Neural progenitor cell (in vitro differentiated cells): ENCODE measurements at regions not wholly inside any gene's neighbourhood (a gene's known extent, or its start where the extent isn't known, plus 50 kb on each side); places are given as distances from the start of the nearest gene placed in this dataset.

Source experiments
- DNase-seq: peaks from one replicate; pipeline ENCODE4 v3.0.0-alpha.2; 2016; ENCODE audit warnings: low spot score
- H2AFZ ChIP-seq: fragments of 200-600 bp; sonication (generic); replicated peaks from 2 replicates; pipeline ENCODE4 v1.6.1; 2016; ENCODE audit warnings: antibody characterized with exemption
- H3F3A ChIP-seq: fragments of 200-600 bp; sonication (generic); 2 replicates; pipeline ENCODE4 v1.6.1; 2016; ENCODE audit warnings: antibody characterized with exemption, low read depth
- H3K27ac ChIP-seq: fragments of 200-600 bp; sonication (generic); 2 replicates; pipeline ENCODE4 v1.5.1; 2016; ENCODE audit warnings: mild to moderate bottlenecking
- H3K27me3 ChIP-seq: fragments of 200-600 bp; sonication (generic); 2 replicates; pipeline ENCODE4 v1.6.1; 2016; ENCODE audit warnings: mild to moderate bottlenecking, moderate library complexity
- H3K36me3 ChIP-seq: fragments of 200-600 bp; sonication (generic); 2 replicates; pipeline ENCODE4 v1.5.1; 2016
- H3K4me1 ChIP-seq: fragments of 200-600 bp; sonication (generic); 2 replicates; pipeline ENCODE4 v1.6.1; 2016; ENCODE audit warnings: mixed run types
- H3K4me2 ChIP-seq: fragments of 200-600 bp; sonication (generic); 2 replicates; pipeline ENCODE4 v1.6.1; 2016
- H3K4me3 ChIP-seq: fragments of 200-600 bp; sonication (generic); 2 replicates; pipeline ENCODE4 v1.5.1; 2016
- H3K79me2 ChIP-seq: fragments of 200-600 bp; sonication (generic); 2 replicates; pipeline ENCODE4 v1.6.1; 2016; ENCODE audit warnings: low read depth
- H3K9ac ChIP-seq: fragments of 200-600 bp; sonication (generic); 2 replicates; pipeline ENCODE4 v1.6.1; 2016
- H3K9me3 ChIP-seq: fragments of 200-600 bp; sonication (generic); 2 replicates; pipeline ENCODE4 v1.5.1; 2016; ENCODE audit warnings: low read depth
- H4K20me1 ChIP-seq: fragments of 200-600 bp; sonication (generic); 2 replicates; pipeline ENCODE4 v1.6.1; 2016; ENCODE audit warnings: low read depth
- H3K27ac Mint-ChIP-seq: 3 replicates; pipeline ENCODE4 v1.8.0; 2021; ENCODE audit warnings: mixed read lengths
- H3K27me3 Mint-ChIP-seq: 2 replicates; pipeline ENCODE4 v1.8.0; 2022; ENCODE audit warnings: low read depth, mild to moderate bottlenecking, inconsistent platforms, moderate library complexity, mixed read lengths; ENCODE audit not compliant: insufficient read depth
- H3K36me3 Mint-ChIP-seq: 3 replicates; pipeline ENCODE4 v1.8.0; 2021; ENCODE audit warnings: mixed read lengths
- H3K4me1 Mint-ChIP-seq: 3 replicates; pipeline ENCODE4 v1.8.0; 2021; ENCODE audit warnings: mixed read lengths
- H3K4me3 Mint-ChIP-seq: 3 replicates; pipeline ENCODE4 v1.8.0; 2021; ENCODE audit warnings: mild to moderate bottlenecking, moderate library complexity, mixed read lengths
- H3K9me3 Mint-ChIP-seq: 3 replicates; pipeline ENCODE4 v1.8.0; 2020; ENCODE audit warnings: mixed read lengths
- CTCF ChIP-seq: fragments of 200-600 bp; sonication (generic); IDR thresholded peaks from 2 replicates; pipeline ENCODE4 v1.5.1; 2017; ENCODE audit warnings: antibody characterized with exemption, mild to moderate bottlenecking
- EZH2 ChIP-seq: fragments of 200-600 bp; sonication (generic); IDR thresholded peaks from 2 replicates; pipeline ENCODE4 v1.6.1; 2017; ENCODE audit warnings: antibody characterized with exemption, mild to moderate bottlenecking, moderate library complexity
- EZH2phosphoT487 ChIP-seq: fragments of 200-600 bp; sonication (generic); IDR thresholded peaks from 2 replicates; pipeline ENCODE4 v1.6.1; 2017; ENCODE audit warnings: antibody characterized with exemption

- Histone ChIP-seq H3K79me2 (no peaks in the 10 kb centered on the region), H2AFZ (no peak overlapping the region), H3K9ac (no peak overlapping the region), H3K4me2 (no peak overlapping the region), H3F3A (no peaks in the 10 kb centered on the region), H3K27me3 (no peaks in the 10 kb centered on the region), H3K4me3 (no peak overlapping the region), H3K4me1 (no peaks in the 10 kb centered on the region), H4K20me1 (no peaks in the 10 kb centered on the region), H3K36me3 (no peaks in the 10 kb centered on the region), H3K27ac (no peak overlapping the region), H3K9me3 (no peaks in the 10 kb centered on the region)
- no peak overlapping the region for H3K27ac Mint-ChIP-seq
- no peak for TF ChIP-seq CTCF
- TF ChIP-seq EZH2phosphoT487 = no peak
- no peak for TF ChIP-seq EZH2
- no peaks in the 10 kb centered on the region for H3K36me3 Mint-ChIP-seq
- no peak overlapping the region for H3K4me3 Mint-ChIP-seq
- H3K4me1 Mint-ChIP-seq = peaks cover 10% of the 10 kb centered on the region
- DNase-seq = no peak
- H3K9me3 Mint-ChIP-seq = no peaks in the 10 kb centered on the region
- no peaks in the 10 kb centered on the region for H3K27me3 Mint-ChIP-seq
These were observed 91.5 kb upstream of the CDH7 start for GRCh38 chr18:65659312-65659711.

GRCh38 chr18:65651192-65651591, 99.6 kb upstream of the CDH7 start:
- DNase-seq = no peak
- no peak overlapping the region for H3K4me2 ChIP-seq
- no peaks in the 10 kb centered on the region for H3K36me3 ChIP-seq
- no peaks in the 10 kb centered on the region for H4K20me1 ChIP-seq
- peaks cover 9% of the 10 kb centered on the region for H3K9me3 ChIP-seq
- no peaks in the 10 kb centered on the region for H3K79me2 ChIP-seq
- no peaks in the 10 kb centered on the region for H3F3A ChIP-seq
- H3K27ac ChIP-seq = no peak overlapping the region
- peaks cover 2% of the 10 kb centered on the region for H3K9me3 Mint-ChIP-seq
- no peak overlapping the region for H3K4me3 Mint-ChIP-seq
- H3K9ac ChIP-seq = no peak overlapping the region
- H2AFZ ChIP-seq = no peak overlapping the region
- TF ChIP-seq EZH2 (no peak), EZH2phosphoT487 (no peak), CTCF (no peak)
- no peak overlapping the region for H3K4me3 ChIP-seq
- no peaks in the 10 kb centered on the region for H3K27me3 ChIP-seq
- no peak overlapping the region for H3K27ac Mint-ChIP-seq
- H3K4me1 Mint-ChIP-seq = no peaks in the 10 kb centered on the region
- no peaks in the 10 kb centered on the region for H3K36me3 Mint-ChIP-seq
- H3K4me1 ChIP-seq = no peaks in the 10 kb centered on the region
- peaks cover 2% of the 10 kb centered on the region for H3K27me3 Mint-ChIP-seq

- H3K9me3 Mint-ChIP-seq = no peaks in the 10 kb centered on the region
- TF ChIP-seq CTCF (no peak), EZH2 (no peak), EZH2phosphoT487 (no peak)
- peak overlapping the region; percentile 29 for H3K4me2 ChIP-seq
- H2AFZ ChIP-seq = no peak overlapping the region
- no peaks in the 10 kb centered on the region for H3F3A ChIP-seq
- H3K27me3 Mint-ChIP-seq = no peaks in the 10 kb centered on the region
- no peak overlapping the region for H3K9ac ChIP-seq
- H3K9me3 ChIP-seq = no peaks in the 10 kb centered on the region
- no peaks in the 10 kb centered on the region for H3K36me3 ChIP-seq
- H3K27ac Mint-ChIP-seq = no peak overlapping the region
- H3K27ac ChIP-seq = no peak overlapping the region
- no peaks in the 10 kb centered on the region for H4K20me1 ChIP-seq
- H3K4me3 ChIP-seq = no peak overlapping the region
- no peaks in the 10 kb centered on the region for H3K27me3 ChIP-seq
- H3K4me1 Mint-ChIP-seq = peaks cover 13% of the 10 kb centered on the region
- no peaks in the 10 kb centered on the region for H3K36me3 Mint-ChIP-seq
- H3K4me3 Mint-ChIP-seq = no peak overlapping the region
- peaks cover 14% of the 10 kb centered on the region for H3K4me1 ChIP-seq
- no peaks in the 10 kb centered on the region for H3K79me2 ChIP-seq
- peak; percentile 9 for DNase-seq
These were observed 118.6 kb upstream of the CDH7 start for GRCh38 chr18:65632236-65632635.
